Thoracic aorta (tissue), 2 donors: ENCODE measurements at regions not wholly inside any gene's neighbourhood (a gene's known extent, or its start where the extent isn't known, plus 50 kb on each side); places are given as distances from the start of the nearest gene placed in this dataset.

Source experiments
- ATAC-seq: fragments of 150-250 bp; one replicate; pipeline ENCODE4 v1.8.0; 2017; ENCODE audit warnings: low read depth; ENCODE audit not compliant: insufficient number of reproducible peaks, low FRiP score
- DNase-seq: peaks from one replicate; pipeline ENCODE4 v3.0.0-alpha.2; 2020; ENCODE audit warnings: low spot score
- H3K27ac ChIP-seq, 2 donors: fragments of 200-600 bp; sonication (generic); 1 replicate in 1 of 2; 2 replicates in 1 of 2; pipeline ENCODE4 v1.5.1; 2016; ENCODE audit warnings: mild to moderate bottlenecking in 2 of 2, moderate library complexity in 2 of 2
- H3K27me3 ChIP-seq: fragments of 200-600 bp; sonication (generic); replicated peaks from 2 replicates; pipeline ENCODE4 v1.6.0; 2016; ENCODE audit warnings: mild to moderate bottlenecking; ENCODE audit not compliant: insufficient read depth
- H3K36me3 ChIP-seq: fragments of 200-600 bp; sonication (generic); one replicate; pipeline ENCODE4 v1.5.1; 2016
- H3K4me1 ChIP-seq, 2 donors: fragments of 200-600 bp; sonication (generic); 1 replicate in 1 of 2; 2 replicates in 1 of 2; pipeline versions ENCODE4 v1.5.1 to v1.6.0; 2016; ENCODE audit warnings: low read depth in 2 of 2, mild to moderate bottlenecking in 1 of 2; ENCODE audit not compliant: control insufficient read depth in 1 of 2
- H3K4me3 ChIP-seq: fragments of 200-600 bp; sonication (generic); 2 replicates; pipeline ENCODE4 v1.5.1; 2016; ENCODE audit warnings: mild to moderate bottlenecking
- H3K9me3 ChIP-seq: fragments of 200-600 bp; sonication (generic); 2 replicates; pipeline ENCODE4 v1.5.1; 2016
- TF ChIP-seq, protein P1 (sequence below): fragments of 200-600 bp; sonication (generic); IDR thresholded peaks from one replicate; pipeline ENCODE4 v1.5.1; 2019; ENCODE audit warnings: antibody characterized with exemption

DNA sequence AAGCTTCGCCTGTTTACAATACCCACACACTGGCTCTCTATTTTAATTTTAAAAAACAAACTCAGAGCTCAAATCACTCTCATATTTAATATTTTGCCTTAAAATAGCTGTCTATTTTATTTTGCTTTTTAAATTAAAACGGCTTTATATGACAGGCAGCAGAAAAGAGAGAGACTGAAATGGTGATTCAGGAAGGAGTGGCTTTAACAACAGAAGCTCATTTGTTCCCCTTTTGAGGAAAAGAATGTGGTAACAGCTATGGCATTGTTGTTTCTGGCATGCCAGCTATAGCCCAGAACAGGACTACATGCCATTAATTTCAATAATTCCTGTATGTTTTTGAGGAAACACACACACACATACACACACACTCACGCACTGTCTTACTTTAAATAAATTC is 234.2 kb upstream of the PTBP2 start:
- peak overlapping the region; percentile 37 for H3K4me3 ChIP-seq
- H3K9me3 ChIP-seq: no peaks in the 10 kb centered on the region
- DNase-seq (no peak), ATAC-seq (no peak)
- no peaks in the 10 kb centered on the region for H3K36me3 ChIP-seq
- TF ChIP-seq, protein P1, sequence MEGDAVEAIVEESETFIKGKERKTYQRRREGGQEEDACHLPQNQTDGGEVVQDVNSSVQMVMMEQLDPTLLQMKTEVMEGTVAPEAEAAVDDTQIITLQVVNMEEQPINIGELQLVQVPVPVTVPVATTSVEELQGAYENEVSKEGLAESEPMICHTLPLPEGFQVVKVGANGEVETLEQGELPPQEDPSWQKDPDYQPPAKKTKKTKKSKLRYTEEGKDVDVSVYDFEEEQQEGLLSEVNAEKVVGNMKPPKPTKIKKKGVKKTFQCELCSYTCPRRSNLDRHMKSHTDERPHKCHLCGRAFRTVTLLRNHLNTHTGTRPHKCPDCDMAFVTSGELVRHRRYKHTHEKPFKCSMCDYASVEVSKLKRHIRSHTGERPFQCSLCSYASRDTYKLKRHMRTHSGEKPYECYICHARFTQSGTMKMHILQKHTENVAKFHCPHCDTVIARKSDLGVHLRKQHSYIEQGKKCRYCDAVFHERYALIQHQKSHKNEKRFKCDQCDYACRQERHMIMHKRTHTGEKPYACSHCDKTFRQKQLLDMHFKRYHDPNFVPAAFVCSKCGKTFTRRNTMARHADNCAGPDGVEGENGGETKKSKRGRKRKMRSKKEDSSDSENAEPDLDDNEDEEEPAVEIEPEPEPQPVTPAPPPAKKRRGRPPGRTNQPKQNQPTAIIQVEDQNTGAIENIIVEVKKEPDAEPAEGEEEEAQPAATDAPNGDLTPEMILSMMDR: no peak
- H3K27ac ChIP-seq: peak overlapping the region; percentile 32 to 54
- peaks cover 5 to 23% of the 10 kb centered on the region in 2 donors for H3K4me1 ChIP-seq
- H3K27me3 ChIP-seq: no peaks in the 10 kb centered on the region

DNA sequence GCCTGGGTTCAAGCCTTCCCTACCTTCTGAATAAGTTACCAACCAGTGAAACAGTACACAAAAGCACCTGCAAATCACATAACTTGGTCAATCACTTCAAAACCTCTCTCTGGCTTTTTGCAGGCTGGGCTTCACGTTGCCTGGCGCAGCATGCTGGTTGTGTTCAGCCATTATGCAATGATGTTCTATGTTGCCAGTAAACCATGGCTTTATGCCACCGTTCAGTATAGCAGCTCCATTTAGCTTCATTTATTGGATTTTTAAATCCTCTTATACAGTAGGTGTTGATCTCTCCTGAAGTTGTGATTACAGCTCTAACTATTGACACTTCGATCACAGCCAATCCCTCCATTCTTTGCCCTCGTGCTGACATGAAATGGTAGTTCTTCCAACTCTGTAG is 233.6 kb upstream of the PTBP2 start:
- ATAC-seq: no peak
- H3K4me3 ChIP-seq: peak overlapping the region; percentile 37

DNA sequence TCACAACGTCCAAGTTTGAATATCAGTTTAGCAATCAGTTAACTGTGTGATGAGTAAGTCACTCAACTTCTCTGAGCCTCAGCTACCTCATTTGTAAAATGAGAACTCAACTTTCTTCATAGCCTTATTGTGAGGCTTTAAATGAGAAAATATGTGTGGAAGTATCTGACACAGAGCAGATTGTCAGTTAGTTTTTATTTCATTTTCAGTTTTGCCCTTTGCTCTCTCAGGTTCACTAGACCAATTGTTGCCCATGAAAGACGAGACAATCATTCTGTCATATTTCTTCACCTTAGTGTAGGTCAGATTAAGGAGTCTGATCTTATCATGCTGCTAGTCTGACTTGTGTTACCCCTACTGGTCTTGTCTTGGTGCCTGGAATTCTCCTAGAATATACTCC is 232.8 kb upstream of the PTBP2 start:
- peaks cover 5 to 19% of the 10 kb centered on the region in 2 donors for H3K4me1 ChIP-seq
- no peak overlapping the region for H3K27ac ChIP-seq
- H3K36me3 ChIP-seq: no peaks in the 10 kb centered on the region
- ATAC-seq (no peak), DNase-seq (no peak)
- TF ChIP-seq, protein P1: no peak
- H3K27me3 ChIP-seq: no peaks in the 10 kb centered on the region
- no peak overlapping the region for H3K4me3 ChIP-seq
- no peaks in the 10 kb centered on the region for H3K9me3 ChIP-seq

More for the DNA sequence above, 233.6 kb upstream of the PTBP2 start:
- DNase-seq: no peak
- peaks cover 5 to 19% of the 10 kb centered on the region in 2 donors for H3K4me1 ChIP-seq
- peak overlapping the region; percentile 5 to 54 for H3K27ac ChIP-seq
- H3K27me3 ChIP-seq: no peaks in the 10 kb centered on the region
- TF ChIP-seq, protein P1: no peak
- no peaks in the 10 kb centered on the region for H3K36me3 ChIP-seq
- H3K9me3 ChIP-seq: no peaks in the 10 kb centered on the region

DNA sequence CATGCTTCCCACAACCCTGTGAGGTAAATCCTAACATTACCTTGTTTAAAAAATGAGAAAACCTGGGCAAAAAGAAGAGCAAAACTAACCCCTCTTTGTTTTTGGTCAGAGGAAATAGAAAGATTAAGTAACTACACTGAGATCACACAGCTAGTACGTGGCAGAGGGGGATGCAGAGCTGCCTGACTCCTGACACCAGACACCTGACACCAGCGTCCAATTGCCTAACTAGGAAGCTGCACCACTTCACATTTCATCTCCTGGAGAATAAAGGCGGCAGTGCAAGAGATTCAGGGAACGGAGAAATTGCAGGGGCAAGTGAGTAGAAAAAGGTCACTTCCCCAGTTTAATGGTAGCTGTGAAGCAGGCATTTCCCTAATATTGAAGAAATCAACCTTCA is 229.3 kb upstream of the PTBP2 start:
- H3K27ac ChIP-seq: no peak overlapping the region
- DNase-seq: no peak
- no peaks in the 10 kb centered on the region for H3K27me3 ChIP-seq
- no peak for ATAC-seq
- no peak overlapping the region for H3K4me3 ChIP-seq
- TF ChIP-seq, protein P1: no peak
- peaks cover under 1 to 11% of the 10 kb centered on the region in 2 donors for H3K4me1 ChIP-seq
- no peaks in the 10 kb centered on the region for H3K9me3 ChIP-seq
- no peaks in the 10 kb centered on the region for H3K36me3 ChIP-seq

DNA sequence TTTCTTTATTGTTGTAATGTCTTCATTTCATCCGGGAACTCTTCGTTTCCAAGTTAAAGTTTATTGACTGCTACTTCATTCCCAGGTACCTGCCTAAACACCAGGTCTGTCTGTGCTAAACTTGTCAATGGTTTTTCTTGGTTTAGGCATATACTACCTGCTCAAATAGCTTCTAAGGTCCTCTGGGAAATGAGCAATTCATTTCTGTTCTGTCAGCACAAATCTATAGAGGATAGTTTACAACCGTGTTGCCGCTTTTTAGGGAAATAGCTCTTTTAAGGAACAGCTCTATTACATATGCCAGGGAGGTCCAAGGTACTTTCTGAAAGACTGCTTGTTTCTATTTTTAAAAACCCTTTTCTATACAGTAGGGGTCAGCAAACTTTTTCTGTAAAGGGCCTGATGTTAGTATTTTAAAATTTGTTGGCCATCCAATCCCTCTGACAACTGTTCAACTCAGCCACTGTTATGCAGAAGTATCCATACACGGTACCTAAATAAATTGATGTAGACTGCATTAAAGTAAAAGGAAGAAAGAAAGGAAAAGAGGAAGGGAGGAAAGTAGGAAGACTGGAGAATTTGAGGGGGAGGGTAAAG is 222.7 kb upstream of the PTBP2 start:
- H3K27me3 ChIP-seq: no peaks in the 10 kb centered on the region
- H3K4me1 ChIP-seq: no peaks in the 10 kb centered on the region
- H3K4me3 ChIP-seq: no peak overlapping the region
- TF ChIP-seq, protein P1: no peak
- ATAC-seq (no peak), DNase-seq (no peak)
- no peaks in the 10 kb centered on the region for H3K9me3 ChIP-seq
- no peaks in the 10 kb centered on the region for H3K36me3 ChIP-seq
- no peak overlapping the region for H3K27ac ChIP-seq
